ENCODE measurements at regions not wholly inside any gene's neighbourhood (a gene's known extent, or its start where the extent isn't known, plus 50 kb on each side); places are given as distances from the start of the nearest gene placed in this dataset.

DNA sequence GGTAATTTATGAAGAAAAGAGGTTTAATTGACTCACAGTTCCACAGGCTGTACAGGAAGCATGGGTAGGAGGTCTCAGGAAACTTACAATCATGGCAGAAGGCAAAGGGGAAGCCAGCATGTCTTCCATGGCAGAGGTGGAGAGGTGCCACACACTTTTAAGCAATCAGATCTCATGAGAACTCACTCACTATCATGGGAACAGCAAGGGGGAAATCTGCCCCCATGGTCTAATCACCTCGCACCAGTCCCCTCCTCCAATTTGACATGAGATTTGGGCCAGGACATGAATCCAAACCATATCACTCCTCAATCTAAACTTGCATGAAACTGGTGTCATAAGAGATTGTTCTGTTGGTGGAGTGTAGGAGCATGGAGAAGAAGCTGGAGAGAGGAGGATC is 51.6 kb upstream of the CCN6 start:
- TF ChIP-seq, protein P1, sequence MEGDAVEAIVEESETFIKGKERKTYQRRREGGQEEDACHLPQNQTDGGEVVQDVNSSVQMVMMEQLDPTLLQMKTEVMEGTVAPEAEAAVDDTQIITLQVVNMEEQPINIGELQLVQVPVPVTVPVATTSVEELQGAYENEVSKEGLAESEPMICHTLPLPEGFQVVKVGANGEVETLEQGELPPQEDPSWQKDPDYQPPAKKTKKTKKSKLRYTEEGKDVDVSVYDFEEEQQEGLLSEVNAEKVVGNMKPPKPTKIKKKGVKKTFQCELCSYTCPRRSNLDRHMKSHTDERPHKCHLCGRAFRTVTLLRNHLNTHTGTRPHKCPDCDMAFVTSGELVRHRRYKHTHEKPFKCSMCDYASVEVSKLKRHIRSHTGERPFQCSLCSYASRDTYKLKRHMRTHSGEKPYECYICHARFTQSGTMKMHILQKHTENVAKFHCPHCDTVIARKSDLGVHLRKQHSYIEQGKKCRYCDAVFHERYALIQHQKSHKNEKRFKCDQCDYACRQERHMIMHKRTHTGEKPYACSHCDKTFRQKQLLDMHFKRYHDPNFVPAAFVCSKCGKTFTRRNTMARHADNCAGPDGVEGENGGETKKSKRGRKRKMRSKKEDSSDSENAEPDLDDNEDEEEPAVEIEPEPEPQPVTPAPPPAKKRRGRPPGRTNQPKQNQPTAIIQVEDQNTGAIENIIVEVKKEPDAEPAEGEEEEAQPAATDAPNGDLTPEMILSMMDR (conservative IDR thresholded peaks at IDR 0.05; ENCODE audit: low read depth in 2 of 2): no peak
- TF ChIP-seq POLR2AphosphoS5 (IDR thresholded peaks at IDR 0.05; ENCODE audit: low read depth): no peak
- TF ChIP-seq EZH2 (IDR thresholded peaks at IDR 0.05; ENCODE audit: low read depth, unreplicated experiment): no peak
- TF ChIP-seq EZH2phosphoT487 (IDR thresholded peaks at IDR 0.05; ENCODE audit: unreplicated experiment): no peak
- TF ChIP-seq ETS1 (IDR thresholded peaks at IDR 0.05): no peak

All from GM23338 (cell line).